ENCODE measurements at regions not wholly inside any gene's neighbourhood (a gene's known extent, or its start where the extent isn't known, plus 50 kb on each side); places are given as distances from the start of the nearest gene placed in this dataset.

DNA sequence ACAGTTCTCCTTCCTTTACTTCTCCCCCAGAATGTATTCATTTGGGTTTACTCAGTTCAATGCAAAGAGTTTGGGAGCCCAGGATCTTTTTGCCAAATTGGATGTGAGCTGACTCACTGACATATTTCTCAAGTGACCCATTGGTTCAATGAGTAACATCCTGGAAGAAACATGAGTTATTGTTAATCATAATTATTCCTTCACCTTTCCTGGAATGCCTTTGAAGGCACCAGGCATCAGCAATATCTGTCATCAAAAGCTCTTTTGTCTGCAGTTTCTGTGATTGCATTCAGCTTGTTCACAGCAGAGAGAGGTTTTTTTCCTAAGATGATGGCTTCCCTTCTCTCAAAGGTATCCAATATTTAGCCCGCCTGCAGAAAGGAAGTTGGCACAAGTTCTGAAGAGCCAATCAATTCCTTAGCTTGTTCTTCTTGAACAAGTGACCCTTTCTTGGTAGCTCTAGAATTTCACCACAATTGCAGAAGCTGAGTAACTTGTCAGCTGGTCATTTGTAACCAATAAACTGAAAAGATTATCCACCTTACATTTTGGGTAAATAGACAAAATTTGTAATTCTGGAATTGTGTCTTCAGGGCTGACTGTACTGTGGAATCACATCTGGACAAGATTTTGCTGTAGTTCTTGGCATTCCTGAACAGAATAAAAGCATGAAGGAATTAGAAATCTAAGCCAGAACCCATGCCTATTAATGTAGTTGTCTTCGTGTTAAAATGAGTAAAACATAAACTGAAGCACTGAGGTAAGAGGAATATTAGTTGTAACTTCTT lies 72.2 kb upstream of the TMEM17 start:
- H3K9me3 Mint-ChIP-seq: peaks cover 6% of the 10 kb centered on the region
- H3K4me3 Mint-ChIP-seq: no peak overlapping the region
- no peak overlapping the region for H3K27ac Mint-ChIP-seq
- peaks cover 8% of the 10 kb centered on the region for H3K27me3 Mint-ChIP-seq
- H3K4me1 Mint-ChIP-seq: no peaks in the 10 kb centered on the region
- H3K36me3 Mint-ChIP-seq (ENCODE audit: low read depth): no peaks in the 10 kb centered on the region
- no peak for ATAC-seq (replicated peaks)

DNA sequence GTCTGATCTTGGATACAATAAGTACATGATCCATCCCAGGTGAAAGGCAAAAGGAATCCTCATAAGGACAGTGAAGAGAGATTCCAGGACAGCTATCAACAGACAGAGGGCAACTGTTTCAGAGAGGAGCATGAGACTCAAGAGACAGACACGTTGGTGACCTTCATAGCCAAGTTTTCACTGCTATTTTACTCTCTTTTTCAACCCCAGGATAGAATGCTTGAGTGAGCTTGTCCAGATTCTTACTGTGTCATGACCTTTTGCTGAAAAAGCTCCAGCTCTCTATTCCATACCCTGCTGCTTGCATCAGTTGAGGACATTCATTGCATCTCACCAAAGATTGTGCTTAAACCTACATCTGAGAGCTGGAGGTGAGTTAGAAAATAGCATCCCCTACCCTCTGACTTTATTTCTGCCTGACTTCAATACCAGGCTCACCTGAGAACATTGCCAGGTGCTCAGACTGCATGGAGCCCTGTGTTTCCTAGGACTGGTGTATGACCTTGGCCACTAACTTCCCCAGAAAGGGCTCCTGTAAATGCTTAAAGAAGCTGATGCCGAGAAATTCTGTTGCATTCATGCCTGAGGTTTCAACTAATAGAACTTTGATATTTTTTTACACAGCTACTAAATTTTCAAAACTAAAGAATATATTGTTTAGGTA lies 70.4 kb upstream of the TMEM17 start:
- H3K9me3 Mint-ChIP-seq: peaks cover 6% of the 10 kb centered on the region
- H3K27me3 Mint-ChIP-seq: peaks cover 19% of the 10 kb centered on the region
- no peak for ATAC-seq (replicated peaks)
- no peaks in the 10 kb centered on the region for H3K4me1 Mint-ChIP-seq
- no peaks in the 10 kb centered on the region for H3K36me3 Mint-ChIP-seq (ENCODE audit: low read depth)
- no peak overlapping the region for H3K4me3 Mint-ChIP-seq
- no peak overlapping the region for H3K27ac Mint-ChIP-seq

DNA sequence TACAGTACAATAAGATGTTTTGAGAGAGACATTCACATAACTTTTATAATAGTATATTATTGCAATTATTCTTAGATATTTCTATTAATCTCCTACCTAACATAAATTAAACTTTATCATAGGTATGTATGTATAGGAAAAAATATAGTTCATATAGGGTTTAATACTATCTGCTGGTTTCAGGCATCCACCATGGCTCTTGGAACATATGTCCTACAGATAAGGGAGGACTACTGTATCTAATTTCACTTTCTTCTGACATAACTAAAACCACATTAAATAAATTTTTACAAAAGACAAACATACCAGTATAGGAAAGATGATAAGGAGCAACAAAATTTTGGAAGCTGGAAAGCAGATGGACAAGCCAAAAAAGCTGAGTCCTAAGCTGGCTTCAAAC lies 67.9 kb upstream of the TMEM17 start:
- no peak for ATAC-seq (replicated peaks)
- no peak overlapping the region for H3K27ac Mint-ChIP-seq
- H3K27me3 Mint-ChIP-seq: peaks cover 29% of the 10 kb centered on the region
- H3K4me3 Mint-ChIP-seq: no peak overlapping the region
- H3K9me3 Mint-ChIP-seq: peaks cover 3% of the 10 kb centered on the region
- no peaks in the 10 kb centered on the region for H3K36me3 Mint-ChIP-seq (ENCODE audit: low read depth)
- no peaks in the 10 kb centered on the region for H3K4me1 Mint-ChIP-seq

DNA sequence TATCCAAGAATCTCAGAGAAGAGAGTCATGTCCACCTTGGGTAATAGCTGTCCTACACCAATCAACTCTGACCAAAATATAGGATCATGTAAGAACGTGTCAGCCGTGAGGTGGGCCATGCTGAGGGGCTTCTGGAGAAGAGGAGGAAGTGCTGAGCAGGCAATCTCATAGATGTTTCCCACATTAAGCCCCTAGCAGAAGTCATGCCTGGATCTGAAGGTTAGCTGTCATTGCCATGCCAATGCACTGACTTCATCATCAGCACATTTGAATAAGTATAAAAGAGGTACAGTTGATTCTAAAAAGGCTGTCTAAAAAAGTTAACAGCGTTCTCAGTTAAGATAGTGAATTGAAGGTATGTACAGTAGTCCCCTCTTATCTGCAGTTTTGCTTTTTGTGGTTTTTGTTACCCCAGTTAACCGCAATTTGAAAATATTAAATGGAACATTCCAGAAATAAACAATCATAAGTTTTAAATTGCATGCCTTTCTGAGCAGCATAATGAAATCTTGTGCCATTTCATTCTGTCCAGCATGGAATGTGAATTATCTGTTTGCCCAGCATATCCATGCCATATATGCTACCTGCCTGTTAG lies 67.2 kb upstream of the TMEM17 start:
- Mint-ChIP-seq H3K27ac (no peak overlapping the region), H3K36me3 (ENCODE audit: low read depth) (no peaks in the 10 kb centered on the region), H3K4me1 (no peaks in the 10 kb centered on the region), H3K9me3 (no peaks in the 10 kb centered on the region), H3K4me3 (no peak overlapping the region), H3K27me3 (peaks cover 29% of the 10 kb centered on the region)
- ATAC-seq (replicated peaks): no peak

DNA sequence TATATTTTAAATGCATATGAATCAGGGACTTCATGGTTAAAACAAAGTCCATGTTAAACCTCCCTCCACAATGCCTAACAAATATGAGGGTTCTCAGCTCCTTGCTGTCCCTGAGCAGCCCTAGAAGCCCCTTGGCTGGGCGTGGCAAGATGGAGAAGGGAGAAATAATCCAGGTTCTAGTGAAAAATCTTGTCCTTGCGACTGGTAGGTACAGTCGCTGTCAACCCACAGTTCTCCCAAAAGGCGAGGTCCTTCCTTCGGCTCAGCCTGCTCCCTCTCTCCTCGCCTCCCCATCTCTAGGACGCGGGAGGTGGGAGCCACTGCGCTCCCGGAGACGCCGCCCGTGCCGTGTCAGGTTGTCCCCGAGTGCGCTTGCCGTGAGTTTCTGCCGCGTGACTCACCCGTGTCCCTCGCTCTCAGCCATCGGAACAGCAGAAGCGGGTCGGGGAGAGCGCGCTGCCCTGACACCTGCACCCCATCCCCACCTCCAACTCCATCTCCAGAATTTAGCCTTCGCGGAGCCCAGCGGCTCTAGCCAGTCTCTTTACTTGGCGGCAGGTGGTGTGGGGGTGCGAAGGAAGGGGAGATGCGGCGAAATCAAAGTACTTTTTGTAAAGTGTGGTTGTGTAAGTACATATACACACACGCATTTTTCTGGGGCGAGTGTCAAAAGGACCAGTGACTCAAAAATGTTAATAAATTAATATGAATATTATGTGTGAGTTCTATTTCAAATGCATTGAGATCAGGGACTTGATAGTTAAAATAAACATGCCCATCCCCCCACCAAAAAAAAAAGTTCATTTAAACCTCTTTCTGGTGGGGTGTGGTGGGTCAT lies 65.1 kb upstream of the TMEM17 start:
- H3K4me3 Mint-ChIP-seq: no peak overlapping the region
- peak; percentile 19 for ATAC-seq (replicated peaks)
- H3K4me1 Mint-ChIP-seq: no peaks in the 10 kb centered on the region
- no peak overlapping the region for H3K27ac Mint-ChIP-seq
- H3K27me3 Mint-ChIP-seq: peaks cover 29% of the 10 kb centered on the region
- H3K9me3 Mint-ChIP-seq: no peaks in the 10 kb centered on the region
- no peaks in the 10 kb centered on the region for H3K36me3 Mint-ChIP-seq (ENCODE audit: low read depth)

DNA sequence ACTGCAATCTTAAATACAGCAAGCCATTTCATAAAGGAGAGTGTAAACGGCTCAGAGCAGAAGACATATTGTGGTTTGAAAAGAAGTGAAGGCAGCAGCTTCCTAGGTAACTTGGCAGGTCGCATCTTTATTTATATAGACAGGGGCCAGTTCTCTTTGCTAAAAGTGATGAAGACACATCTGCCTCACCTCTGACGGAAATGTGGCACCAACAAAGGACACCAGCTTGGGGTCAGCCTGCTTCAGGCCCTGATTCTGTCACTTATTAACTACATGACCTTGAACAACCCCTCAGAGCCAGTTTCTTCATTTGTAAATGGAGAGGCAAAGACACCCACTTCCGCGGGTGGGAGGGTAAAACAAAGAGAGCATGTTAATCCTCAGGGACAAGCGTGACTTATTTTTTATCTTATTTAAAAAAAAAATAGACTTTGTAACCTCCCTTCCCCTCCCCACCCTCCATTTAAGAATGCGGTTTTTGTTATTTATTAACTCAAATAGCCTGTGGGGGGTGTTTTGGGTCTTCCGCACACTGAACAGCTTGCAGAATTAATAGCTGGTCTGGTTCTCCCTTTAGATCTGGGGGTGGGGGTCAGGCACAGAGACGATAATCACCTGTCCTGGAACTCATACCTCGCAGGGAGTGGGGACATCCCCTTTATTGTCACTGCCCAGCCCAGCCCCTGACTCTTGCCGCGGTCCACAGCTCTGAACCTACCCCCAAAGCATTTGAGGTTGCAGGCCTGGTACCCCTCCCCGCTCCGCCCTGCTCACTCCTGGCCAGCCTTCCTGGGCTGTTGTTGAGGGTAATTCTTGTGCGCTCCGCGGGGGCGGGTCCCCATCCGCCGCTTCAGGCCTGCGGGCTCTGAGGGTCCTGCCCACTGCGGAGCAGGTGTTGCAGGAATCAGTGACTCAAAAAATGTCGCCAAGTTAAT lies 64.2 kb upstream of the TMEM17 start:
- no peak for ATAC-seq (replicated peaks)
- Mint-ChIP-seq H3K36me3 (ENCODE audit: low read depth) (no peaks in the 10 kb centered on the region), H3K27me3 (peaks cover 29% of the 10 kb centered on the region), H3K4me1 (no peaks in the 10 kb centered on the region), H3K27ac (no peak overlapping the region), H3K4me3 (no peak overlapping the region), H3K9me3 (no peaks in the 10 kb centered on the region)

DNA sequence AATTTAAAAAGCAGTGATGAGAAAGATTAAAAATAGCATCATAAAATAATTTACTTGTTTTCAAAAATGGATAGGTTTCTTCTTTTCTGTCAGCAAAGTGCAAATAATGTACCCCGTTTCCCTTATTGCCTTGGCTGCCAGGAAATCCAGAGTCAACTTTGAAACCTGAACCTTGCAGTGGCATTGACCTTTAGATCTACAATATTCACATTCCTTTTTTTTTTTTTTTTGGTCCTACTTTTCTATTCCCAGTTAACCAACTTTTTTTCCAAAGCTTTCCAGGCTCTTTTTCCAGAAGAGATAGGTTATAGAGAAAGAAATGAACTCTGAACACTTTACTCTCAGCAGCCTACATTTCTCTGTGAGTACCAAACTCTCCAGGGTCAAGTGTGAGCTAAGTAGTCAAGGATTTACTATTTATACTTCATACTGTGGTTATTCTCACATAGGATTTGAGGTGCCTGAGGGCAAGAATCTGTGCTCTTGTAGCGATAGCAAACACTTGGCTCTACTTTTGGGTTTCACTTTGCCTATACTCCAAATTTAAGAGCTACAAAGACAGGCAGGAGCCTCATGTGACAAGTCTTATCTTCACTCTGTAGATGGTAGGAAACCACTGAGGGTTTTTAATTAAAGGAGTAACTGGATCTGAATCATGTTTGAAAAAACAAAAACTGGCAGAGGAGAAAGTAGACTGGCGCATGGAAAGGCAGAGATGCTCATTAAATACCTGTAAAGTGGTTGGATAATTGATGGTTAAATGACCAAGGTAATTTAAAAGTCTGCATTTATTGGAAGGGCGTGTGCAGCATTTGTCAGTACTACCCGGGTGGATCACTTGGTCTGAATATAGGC lies 63.2 kb upstream of the TMEM17 start:
- no peak for ATAC-seq (replicated peaks)

DNA sequence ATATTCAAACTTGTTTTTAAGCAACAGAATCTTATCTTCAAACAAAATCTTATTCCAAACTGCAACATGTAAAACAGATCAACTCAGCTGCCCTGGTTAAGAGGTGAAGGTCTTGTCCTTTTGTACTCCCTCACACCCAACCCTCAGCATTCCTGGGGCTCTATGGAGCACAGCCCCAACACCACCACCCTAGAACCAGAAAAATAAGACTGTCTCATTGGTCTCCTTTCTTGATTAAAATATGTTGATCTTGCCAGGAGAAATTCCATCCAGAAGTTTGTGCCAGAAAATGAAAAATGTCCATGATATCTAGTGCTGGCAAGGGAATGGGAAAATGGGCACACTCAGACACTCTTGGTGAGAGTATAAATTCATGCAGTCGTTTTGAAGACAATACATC lies 62.1 kb upstream of the TMEM17 start:
- no peak for ATAC-seq (replicated peaks)
- H3K27me3 Mint-ChIP-seq: peaks cover 20% of the 10 kb centered on the region
- no peak overlapping the region for H3K27ac Mint-ChIP-seq
- no peaks in the 10 kb centered on the region for H3K4me1 Mint-ChIP-seq
- H3K9me3 Mint-ChIP-seq: no peaks in the 10 kb centered on the region
- H3K36me3 Mint-ChIP-seq (ENCODE audit: low read depth): no peaks in the 10 kb centered on the region
- H3K4me3 Mint-ChIP-seq: no peak overlapping the region

More for the DNA sequence above, 63.2 kb upstream of the TMEM17 start:
- Mint-ChIP-seq H3K9me3 (no peaks in the 10 kb centered on the region), H3K4me1 (no peaks in the 10 kb centered on the region), H3K27ac (no peak overlapping the region), H3K36me3 (ENCODE audit: low read depth) (no peaks in the 10 kb centered on the region), H3K27me3 (peaks cover 24% of the 10 kb centered on the region), H3K4me3 (no peak overlapping the region)

DNA sequence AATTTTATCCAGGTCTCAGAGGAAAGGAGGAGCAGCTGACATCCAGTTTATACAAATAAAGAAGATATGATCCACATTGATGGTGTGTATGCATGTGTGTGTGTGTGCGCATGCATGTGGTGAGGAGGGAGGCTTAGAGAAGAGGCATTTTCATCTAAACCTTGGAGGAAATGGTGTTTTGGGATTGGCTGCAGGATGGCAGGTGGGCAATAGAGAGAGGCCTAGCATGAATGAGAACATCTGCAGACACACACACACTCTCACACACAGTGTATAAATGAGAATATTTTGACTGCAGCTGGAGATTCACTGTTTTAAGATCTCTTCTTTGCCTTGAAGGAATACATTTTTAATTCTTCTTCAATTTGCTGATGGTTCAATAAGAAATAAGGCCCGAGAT lies 61.7 kb upstream of the TMEM17 start:
- no peak for ATAC-seq (replicated peaks)
- Mint-ChIP-seq H3K27ac (no peak overlapping the region), H3K4me3 (no peak overlapping the region), H3K36me3 (ENCODE audit: low read depth) (no peaks in the 10 kb centered on the region), H3K9me3 (no peaks in the 10 kb centered on the region), H3K27me3 (peaks cover 17% of the 10 kb centered on the region), H3K4me1 (no peaks in the 10 kb centered on the region)

DNA sequence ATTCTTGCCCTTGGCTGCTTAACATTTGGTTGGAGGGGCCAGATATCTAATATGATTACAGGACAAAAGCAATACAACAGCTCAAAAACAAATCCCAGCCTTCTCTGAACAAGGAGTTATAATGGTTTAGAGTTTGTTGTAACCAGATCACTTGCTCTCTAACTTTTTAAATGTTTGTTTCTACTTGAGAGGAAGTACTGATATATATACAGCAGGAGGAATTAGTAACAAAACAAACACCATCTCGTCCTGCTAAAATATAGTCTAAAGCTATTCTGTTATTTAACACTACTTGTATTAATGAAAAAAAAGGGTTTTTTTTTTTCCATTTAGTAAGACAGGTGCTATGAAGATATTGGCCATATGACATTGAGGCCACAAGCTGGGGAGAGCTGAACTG lies 60.9 kb upstream of the TMEM17 start:
- H3K4me3 Mint-ChIP-seq: no peak overlapping the region
- no peaks in the 10 kb centered on the region for H3K36me3 Mint-ChIP-seq (ENCODE audit: low read depth)
- no peaks in the 10 kb centered on the region for H3K9me3 Mint-ChIP-seq
- peaks cover 17% of the 10 kb centered on the region for H3K27me3 Mint-ChIP-seq
- H3K27ac Mint-ChIP-seq: no peak overlapping the region
- H3K4me1 Mint-ChIP-seq: no peaks in the 10 kb centered on the region
- no peak for ATAC-seq (replicated peaks)

DNA sequence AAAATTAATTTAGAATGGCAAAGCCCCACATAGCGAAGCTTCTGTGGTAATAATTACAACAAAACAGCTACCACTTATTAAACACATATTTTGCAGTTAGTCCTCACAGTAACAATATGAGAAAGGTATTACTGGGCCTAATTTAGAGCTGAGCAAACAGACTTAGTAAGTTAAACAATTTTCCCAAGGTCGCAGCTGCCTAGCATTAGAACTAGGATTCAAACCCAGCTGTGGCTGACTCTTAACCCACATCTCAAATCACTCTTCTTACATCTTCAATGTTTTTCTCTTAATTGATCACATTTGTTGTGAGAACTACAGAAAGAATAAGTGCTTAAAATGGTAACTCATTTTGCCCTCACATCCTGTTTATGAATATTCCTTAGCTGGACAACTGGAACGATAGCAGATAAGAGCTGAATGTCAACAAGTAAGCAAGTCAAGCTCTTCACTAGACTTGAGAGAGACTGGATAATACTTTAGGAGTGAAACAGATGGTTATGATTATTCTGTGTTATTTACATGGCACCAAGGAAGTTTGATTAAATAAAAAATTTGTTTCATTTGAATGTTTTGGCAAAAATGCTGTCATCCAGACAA lies 59.4 kb upstream of the TMEM17 start:
- peaks cover 16% of the 10 kb centered on the region for H3K27me3 Mint-ChIP-seq
- no peaks in the 10 kb centered on the region for H3K9me3 Mint-ChIP-seq
- H3K36me3 Mint-ChIP-seq (ENCODE audit: low read depth): no peaks in the 10 kb centered on the region
- H3K4me1 Mint-ChIP-seq: no peaks in the 10 kb centered on the region
- no peak overlapping the region for H3K4me3 Mint-ChIP-seq
- no peak for ATAC-seq (replicated peaks)
- H3K27ac Mint-ChIP-seq: no peak overlapping the region

DNA sequence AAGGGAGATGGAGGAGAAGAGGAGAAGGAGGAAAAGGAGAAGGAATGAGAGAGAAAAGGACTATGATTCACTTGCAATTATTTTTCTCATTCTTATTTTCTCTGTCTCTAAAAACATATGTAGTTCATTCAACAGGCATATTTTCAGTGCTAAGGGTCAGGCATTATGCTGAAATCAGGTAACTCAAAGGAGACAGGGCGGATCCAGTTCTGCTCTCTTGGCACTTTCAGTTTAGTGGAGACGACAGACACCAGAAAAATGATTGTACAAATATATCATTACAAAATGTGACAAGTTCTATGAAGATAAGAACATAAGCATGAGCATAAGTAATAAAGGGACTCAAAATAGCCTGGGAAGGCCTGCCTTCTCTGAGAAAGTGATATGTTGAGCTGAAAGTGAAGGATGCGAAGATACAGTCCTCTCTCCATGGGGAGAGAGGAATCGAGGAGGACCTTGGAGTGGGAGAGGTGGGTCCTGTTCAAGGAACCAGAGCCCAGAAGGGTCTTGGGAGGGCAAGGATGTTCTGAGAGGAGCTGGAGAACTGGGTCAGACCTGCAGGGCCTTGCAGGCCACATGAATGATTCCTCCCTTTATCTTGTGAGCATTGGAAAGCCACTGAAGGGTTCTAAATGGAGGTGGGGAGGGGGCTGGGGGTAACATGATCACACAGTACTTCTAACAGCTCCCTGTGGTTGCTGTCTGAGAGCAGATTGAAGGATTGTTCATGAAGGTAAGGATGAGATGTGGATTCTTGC lies 58.6 kb upstream of the TMEM17 start:
- Mint-ChIP-seq H3K27me3 (peaks cover 13% of the 10 kb centered on the region), H3K27ac (no peak overlapping the region), H3K4me1 (no peaks in the 10 kb centered on the region), H3K36me3 (ENCODE audit: low read depth) (no peaks in the 10 kb centered on the region), H3K4me3 (no peak overlapping the region), H3K9me3 (no peaks in the 10 kb centered on the region)
- ATAC-seq (replicated peaks): no peak
